Hematopoietic multipotent progenitor cell treated with erythropoietin and hydrocortisone succinate and interleukin-3 and kit ligand, for 17 days (in vitro differentiated cells): ENCODE measurements at regions not wholly inside any gene's neighbourhood (a gene's known extent, or its start where the extent isn't known, plus 50 kb on each side); places are given as distances from the start of the nearest gene placed in this dataset.

Experiments used
- DNase-seq: peaks from one replicate; pipeline ENCODE4 v3.0.0-alpha.2; 2015; ENCODE audit warnings: low spot score

DNA sequence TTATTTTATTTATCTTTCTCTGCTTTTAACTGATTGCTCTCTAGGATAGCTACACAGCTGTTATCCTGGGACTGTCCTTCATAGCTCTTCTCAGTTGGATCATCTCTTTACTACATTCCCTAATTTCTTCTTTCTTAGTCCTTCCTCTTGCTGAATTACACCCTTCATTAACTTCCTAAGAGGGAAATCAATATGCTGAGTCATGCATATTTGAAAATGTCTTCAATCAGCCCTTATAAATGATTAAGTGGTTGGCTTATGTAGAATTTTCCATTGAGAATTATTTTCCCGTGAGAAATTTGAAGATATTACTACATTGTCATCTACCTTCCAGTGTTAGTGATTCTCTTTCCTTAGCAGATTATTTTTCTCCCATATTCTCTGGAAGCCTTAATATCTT, 214.2 kb downstream of the SOCS6 start:
- no peak for DNase-seq

DNA sequence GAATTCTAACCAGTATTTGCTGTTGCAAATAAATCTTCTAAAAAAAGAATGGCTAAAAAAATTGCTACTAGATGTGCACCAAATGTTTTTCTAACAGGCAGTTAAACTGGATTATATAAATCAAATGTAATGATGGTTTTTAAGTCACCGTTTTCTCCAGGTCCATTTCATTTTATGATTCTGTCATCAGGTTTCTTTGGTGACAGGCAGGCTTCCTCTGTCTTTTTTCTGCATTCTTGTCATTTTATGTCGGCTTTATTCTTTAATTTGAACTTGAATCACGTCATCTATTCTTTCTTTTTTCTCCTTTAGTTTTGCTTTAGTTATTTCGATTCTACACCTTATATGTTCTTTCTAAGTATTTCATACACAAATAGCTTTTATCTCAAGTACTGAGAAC, 212.5 kb downstream of the SOCS6 start:
- no peak for DNase-seq

DNA sequence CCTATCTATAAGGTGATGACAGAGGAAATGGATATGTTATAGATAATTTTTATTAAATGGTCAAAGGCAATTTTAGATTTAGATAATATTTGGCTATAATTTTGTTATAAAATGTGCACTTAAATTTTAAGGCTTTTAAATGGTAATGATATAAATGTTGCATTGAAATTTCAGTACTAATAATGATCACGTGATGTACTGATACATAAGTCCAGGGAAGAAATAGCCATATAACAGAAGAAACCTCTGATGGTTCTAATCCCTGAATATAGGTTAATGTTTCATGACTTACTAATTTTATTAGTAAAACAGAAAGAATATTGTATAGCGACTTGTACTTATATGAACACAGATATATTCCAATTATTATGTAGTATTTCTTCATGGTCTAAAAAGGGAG, 211.9 kb downstream of the SOCS6 start:
- DNase-seq: no peak

DNA sequence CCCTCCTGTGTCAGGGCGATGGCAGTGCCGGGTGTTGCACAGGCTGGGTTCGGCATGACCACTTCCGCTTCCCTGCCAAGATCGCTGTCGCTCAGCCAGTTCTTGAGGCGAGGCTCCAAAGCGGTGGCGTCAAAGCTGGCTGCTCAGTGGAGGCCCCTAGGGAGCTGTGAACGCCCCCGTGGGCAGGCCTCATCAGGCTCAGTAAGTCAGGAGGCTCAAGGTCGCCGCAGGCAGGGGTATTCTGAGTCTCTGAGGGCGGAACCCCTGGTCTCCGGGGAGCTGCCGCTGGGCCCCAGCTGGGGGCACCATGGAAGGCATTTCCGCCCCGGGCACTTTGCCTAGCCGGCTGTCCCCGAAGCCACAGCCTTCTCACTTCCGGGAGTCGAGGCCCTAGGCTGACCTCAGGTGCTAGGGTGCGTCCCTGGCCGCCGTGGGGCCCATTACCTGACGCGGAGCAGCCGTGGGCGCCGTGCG, 210.4 kb downstream of the SOCS6 start:
- DNase-seq: no peak

DNA sequence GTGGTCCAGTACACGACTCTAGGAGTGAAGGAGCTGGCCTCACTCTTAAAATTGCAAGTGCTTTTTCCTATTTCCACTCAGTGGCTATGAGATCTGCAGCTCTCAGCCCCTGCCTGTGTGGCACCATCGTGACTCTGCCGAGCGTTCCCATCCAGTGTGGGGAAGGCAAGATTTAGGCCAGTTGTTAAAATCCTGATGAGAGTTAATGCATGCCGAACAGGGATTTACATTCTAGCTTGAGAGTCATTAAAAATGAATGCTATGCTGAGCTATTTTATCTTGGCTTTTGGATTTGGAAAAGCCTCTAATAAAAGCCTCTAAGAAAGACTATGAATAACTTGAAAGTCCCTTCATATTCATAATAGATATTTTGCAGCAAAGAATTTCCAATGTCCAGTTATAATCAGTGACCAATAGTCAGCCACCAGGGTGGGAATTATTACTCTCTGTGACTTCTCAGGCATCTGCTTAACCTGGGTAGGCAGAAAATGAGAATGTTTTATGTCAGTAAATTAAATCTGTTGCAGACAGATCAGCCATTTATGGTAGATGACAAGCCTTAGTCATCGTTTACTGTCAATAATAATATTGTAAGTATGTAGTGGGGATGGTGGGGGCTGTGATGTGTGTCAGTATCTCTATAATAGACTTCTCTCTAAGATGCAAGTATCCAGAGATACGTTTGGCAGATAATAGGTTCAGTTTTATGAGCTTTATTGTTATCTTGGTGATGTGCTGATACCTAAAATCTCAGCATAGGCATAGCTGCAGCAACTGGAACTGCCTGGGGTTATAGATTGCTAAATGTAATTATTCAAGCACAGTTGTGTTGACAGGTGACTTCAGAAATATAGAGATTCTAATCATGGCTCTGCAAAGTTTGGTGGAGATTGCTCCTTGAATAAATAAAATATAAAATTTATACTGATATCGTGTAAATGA, 207.8 kb downstream of the SOCS6 start:
- DNase-seq: no peak

DNA sequence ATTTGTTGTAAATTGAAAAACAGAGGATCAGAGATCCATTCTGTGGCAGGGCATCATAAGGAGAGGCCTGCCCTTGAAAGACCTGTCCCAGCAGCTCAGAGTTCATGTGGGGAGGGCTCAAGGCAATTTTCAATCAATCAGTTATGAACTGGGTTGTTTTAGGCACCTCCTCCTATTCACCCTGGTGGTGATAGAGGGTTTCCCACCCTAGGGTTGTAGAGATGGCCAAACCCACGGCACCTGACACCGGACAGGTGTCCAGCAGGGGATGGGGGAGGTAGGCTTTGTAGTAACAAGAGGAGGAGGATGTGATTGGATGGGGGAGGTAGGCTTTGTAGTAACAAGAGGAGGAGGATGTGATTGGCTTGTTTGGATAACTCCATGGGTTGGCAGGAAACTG, 205.7 kb downstream of the SOCS6 start:
- DNase-seq: no peak

DNA sequence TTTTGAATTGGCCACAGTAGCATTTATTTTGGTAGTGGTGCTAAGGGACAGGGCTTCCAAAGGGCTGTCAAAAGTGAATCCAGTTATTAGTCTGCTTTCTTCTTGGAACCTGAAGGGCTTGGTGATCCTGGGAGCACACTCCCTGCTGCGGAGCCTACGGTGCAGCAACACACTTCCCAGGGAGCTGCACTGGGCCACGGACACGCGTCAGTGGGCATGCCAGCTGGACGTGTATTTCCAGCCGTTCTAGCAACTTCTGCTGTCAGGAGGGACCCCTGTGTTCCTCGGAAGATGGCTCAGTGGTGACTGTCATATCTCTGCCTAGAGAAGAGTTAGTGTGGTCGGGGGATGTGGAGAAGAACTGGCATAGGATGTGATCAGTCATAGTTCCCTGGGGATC, 204.6 kb downstream of the SOCS6 start:
- DNase-seq: no peak

DNA sequence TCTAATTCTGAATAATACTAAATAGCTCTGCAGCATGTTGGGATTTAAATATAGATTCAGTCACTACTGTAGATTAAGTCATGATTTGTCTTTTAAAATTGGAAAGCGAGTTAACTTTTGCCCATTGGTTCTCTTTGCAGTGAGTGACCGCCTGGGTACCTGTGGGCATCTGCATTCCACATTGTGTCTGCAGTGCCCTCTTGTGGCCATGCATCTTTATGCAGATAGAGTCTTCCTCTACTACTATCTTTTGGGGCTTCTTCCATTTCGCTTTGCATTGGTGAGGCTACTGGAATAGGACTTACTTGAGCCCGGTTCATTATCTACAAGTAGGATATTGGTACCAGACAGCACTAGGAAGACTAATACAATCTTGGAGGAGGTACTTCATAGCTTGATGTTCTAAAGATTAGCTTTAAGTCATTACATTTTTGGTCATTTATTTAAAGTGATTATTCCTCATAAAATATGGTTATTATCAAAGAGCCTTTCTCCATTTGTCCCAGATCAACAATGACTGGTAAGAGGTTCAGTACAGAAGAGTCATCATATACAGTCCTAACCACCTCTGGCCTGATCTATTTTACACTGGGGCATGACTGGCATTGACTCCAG, 203.0 kb downstream of the SOCS6 start:
- peak; percentile 45 for DNase-seq

DNA sequence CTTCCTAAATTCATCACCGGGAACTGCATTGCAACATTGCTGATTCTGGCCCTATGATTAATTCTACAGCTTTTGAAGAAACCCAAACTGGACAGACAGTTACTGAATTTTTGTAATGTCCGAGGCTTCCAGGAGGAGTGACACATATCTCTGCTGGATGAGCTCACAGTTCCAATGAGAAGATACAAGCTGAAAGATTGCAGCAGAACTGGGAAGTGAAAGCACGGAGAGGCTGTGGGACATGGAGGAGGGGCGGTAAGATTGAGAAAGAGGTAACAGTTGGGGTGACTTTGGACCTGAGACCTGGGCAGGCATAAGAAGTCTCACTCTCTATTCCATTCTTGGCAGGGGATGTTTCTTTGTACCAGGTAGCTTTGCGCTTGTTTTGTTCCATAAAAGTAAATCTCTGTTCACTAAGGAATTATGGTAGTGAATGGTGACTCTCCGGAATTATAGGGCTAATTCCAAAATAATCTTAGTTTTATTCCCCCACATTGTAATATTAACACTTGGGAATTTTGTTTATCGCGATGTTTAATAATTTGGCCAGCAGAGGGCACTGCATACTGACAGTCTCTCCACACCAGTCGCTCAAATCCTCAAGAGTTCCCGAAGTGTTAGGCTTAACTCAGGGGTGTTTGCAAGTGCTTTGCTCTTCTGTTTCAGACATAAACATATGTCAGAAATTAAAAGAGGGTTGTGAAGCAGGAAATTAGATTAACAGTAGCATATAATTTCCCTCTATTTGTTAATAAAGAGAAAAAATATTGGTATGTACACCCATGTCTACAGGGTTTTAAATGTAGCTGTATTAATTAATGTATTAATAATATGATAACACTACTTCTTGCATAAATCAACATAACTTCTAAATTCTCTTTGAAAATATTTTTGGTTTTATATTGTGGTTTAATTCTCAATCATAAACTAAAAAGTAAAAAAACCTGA, 201.4 kb downstream of the SOCS6 start:
- DNase-seq: peak; percentile 41

DNA sequence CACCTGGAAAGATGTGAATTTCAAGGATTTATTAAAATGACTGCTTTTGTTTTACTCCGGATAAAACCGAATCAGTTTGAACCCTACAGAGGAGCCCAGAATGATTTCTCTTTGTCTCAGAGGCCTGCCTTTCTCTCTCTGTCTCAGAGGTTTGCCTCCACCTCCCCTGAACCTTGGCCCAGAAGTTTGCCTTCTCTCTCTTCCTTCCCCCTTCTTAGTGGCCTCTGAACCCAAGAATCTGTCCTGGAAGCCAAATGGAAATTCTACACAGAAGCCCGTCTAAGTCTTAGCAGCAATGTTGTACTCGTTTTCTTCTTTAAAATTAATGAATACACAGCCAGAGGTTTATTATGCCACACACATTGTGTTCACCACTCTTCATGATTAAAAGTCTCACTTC, 200.7 kb downstream of the SOCS6 start:
- no peak for DNase-seq

DNA sequence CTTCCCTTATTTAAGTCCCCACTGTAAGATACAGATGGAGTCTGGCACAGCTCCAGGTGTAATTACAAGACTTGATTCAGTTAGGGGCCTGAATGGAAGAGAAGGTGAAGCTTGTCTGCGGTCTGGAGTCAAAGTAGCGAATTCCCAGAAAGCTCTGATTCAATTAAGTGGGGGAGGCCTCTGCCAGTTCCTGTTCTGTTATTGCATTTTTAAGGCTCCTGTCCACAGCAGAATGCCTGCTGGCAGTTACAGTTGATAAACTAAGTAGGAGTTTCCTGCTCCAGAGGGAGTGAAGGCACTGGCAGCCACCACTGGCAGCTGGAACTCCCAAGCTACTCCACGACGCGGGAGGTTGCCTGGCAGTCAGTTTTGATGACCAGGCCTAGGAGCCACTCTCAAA, 181.1 kb downstream of the SOCS6 start:
- no peak for DNase-seq

DNA sequence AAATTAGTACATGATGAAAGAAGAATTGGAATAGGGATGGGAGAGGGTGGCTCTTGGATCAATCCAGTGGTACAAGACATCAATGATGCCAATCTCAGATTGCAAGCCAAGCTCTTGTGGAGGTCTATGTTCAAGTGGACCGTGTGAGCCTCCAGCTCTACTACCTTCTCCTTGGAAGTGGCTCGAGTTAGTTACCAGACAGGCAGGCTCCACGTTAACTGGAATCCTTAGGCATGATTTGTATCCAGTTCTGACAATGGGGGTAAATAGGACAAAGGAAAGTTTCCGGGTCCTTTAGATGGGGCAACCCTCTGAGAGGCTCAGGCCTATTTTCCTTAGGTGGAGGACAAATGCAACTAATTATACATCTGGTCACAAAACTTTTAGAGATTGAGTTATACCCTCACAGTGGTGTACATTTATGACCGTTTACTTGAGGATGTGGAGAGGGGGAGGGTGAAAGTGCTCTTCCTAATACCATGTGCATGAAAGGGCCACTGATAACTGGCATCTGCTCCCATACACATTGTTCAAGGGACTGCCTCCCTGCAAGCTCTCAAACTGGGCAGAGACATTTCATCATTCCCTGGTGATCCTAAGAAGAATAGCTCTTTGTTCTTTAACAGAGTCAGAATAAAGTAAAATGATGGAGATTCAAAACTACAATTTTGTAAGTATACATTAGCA, 180.2 kb downstream of the SOCS6 start:
- no peak for DNase-seq

DNA sequence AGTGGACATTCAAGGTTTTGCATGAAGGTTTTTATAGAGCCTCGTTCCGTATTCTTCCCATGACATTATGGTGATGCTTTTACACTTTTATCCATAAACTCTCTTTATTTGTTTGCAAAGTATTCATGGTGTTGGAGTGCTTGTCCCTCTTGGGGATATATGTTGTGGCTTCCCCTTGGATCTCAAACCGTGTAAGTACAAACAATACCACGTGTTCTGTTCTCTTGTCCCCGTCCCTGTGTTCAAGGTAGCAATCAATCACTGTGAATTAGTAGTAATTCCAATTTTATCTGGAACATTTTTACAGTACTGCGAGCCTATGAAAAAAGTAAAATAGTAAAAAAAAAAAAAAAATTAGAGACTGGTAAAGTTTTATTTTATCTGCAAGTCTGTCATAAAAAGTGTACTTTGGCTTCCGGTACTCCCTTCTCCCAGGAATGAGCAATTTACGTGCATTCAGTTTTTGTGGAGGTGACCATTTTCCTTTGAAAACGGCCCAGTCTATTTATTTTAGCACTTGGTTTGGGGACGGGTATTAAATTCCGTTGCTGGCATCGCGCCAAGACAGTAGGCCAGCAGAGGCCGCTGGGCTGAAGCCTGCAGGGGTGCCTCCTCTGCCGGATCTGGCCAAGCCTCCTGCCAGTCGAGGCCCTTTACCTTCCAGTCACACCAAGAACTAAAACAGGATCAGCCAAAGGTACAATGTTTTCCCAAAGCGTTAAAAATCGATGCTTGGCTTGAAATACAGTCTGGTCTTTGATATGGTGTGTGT, 175.7 kb downstream of the SOCS6 start:
- peak; percentile 23 for DNase-seq

DNA sequence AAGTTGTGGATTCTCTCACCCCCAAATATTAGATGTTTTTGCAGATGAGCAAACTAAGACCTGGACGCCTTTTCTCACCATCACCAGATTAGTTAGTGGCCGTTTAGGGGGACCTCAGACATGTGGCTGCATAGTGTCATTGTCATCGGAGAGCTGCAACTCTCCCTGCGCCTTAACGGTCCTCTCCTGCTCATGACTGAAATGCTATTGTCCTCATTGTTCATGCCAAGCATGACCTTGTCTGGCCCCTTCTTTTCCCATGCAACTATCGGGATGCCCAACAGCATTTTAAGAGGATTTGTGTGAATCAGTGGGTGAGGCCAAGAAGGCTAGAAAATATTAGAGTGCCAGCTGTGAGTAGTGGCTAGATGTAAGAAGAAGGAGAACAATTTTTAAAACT, 174.2 kb downstream of the SOCS6 start:
- DNase-seq: no peak

DNA sequence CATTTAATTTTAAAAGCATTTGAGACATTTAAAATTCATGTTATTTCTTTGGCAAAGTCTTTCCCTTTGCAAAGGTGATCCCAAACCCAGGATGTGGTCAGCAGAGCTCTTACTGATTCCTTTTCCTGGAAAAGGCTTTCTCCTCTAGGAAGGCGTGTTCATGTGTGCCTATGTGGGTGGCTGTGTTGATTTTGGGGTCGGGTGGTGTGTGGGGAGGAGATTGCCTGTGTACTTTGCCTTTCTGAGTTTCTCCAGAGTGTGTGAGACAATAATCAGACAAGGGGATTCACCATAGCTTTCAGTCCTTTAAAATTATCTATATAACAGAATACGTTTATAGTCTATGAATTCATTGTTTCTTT, 173.2 kb downstream of the SOCS6 start:
- DNase-seq: no peak

DNA sequence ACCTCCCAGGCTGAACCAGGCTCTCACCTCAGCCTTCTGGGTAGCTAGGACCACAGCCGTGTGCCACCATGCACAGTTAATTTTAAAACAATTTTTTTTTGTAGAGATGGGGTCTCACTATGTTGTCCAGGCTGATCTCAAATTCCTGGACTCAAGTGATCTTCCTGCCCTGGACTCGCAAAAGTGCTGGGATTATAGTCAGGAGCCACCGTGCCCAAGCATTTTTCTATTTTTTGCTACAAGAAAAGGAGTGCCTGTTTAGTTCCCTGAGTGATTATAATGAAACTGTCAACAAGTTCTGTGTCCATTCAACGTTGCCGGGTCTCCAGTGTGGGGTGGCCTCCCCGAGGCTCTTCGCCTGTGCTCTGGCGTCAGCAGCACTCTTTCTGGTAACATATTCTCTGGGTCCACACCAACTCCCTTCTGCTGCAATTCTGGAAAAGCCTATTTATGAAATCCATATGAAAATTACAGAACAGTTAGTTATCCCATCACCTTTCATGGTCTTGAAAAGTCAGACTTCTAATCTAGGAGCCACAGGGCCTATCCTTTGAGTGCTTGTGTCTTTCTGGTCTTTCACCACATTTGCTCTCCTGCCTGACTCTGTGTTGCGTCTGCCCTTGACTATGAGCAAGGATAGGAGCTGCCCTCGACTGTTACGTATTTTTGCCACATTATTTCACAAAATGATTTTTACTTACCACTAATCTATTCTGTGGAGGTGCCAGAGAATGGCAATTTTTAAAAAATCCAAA, 172.7 kb downstream of the SOCS6 start:
- DNase-seq: no peak

DNA sequence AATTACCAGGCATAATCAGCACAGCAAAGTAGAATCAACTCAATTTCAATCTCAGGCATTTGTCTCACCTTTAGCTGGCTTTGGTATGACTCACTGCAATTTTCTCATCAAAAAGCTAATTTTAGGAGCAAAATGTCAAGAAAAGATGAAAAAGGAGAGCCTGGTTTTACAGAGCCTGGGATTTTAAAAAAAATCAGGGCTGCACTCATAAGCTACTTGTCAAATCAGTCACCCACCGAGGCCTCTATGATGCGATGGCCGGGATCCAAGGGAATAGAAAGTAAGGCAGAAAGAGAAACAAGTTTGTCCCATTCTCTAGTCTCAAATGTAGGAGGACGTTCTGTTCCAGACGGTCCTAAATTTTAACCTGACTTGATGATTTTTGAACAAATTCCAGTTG, 170.9 kb downstream of the SOCS6 start:
- DNase-seq: no peak

DNA sequence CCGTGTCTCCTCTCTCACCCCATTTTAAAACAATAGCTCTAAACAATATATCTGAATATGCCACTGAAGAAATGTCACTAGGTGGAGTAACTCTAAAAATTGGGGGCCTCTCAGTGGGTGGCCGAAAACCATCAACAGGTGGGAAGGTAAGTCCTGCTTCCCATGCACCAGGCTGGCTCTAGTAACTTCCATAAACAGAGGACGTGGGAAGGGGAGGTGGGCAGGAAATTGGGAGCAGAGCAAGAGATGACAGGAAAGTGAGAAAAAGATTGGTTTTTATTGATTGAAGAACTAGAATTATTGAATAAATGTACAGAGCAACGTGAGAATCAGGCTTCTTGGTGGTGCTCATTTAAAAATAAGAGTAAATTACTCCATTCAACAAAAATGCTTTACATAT, 170.4 kb downstream of the SOCS6 start:
- no peak for DNase-seq

DNA sequence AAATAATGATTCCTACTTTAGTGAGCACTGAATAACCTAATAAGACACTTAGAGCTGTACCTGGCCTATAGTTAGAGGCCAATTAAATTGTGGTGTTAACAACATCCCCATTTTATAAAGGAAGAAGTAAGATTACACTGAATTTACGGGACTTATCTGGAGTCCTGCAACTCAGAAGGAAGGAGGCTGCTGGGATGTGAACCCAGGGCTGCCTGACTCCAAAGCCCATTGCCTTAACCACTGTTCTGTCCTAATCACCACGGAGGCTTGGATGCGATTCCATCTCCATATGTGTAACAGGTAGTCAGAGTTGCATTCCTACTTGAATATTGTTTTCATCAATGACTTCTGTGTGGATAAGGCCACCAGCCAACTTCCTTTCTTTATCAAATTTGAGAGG, 168.9 kb downstream of the SOCS6 start:
- DNase-seq: no peak

DNA sequence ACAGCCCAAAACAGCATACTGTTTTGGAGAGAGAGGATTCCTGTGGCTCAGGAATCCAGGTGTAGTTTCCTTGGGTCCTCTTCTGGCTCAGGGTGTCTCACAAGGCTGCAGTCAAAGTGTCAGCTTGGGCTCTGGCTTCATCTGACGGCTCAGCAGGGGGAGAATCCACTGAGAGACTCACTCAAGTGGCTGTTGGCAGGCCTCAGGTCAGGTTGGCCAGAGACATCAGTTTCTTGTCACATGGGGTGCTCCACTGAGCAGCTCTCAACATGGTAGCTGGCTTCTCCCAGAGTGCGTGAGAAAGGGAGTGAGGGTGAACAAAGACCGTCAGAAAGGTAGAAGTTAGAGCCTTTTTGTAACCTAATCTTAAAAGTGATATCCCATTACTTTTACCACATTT, 168.4 kb downstream of the SOCS6 start:
- no peak for DNase-seq
